ENCODE measurements at regions not wholly inside any gene's neighbourhood (a gene's known extent, or its start where the extent isn't known, plus 50 kb on each side); places are given as distances from the start of the nearest gene placed in this dataset.

- H3K9ac ChIP-seq (ENCODE audit: insufficient read depth in 1 of 2, low read length in 2 of 2) = no peak overlapping the region
- no peaks in the 10 kb centered on the region for H3K27me3 ChIP-seq (ENCODE audit: control insufficient read depth in 3 of 3, insufficient read depth in 3 of 3, low read length in 2 of 3)
- 89 to 90% methylated on average over 4 of the region's 4 CpGs for WGBS, 2 donors
- ATAC-seq (ENCODE audit: insufficient read depth, low FRiP score) (no peak), DNase-seq (no peak)
- H3K27ac ChIP-seq (ENCODE audit: low read depth in 1 of 2, low read length in 1 of 2) = no peak overlapping the region
- H3K9me3 ChIP-seq (ENCODE audit: control insufficient read depth in 4 of 4, insufficient read depth in 3 of 4, low read length in 3 of 4) = no peaks in the 10 kb centered on the region
- no peaks in the 10 kb centered on the region for H3K36me3 ChIP-seq (ENCODE audit: control insufficient read depth in 4 of 4, insufficient read depth in 4 of 4, low read length in 4 of 4)
- H3K4me3 ChIP-seq = no peak overlapping the region
- no peak for TF ChIP-seq CTCF (IDR thresholded peaks at IDR 0.05; ENCODE audit: control extremely low read depth, extremely low read depth)
- H3K4me1 ChIP-seq (ENCODE audit: control insufficient read depth in 5 of 5, insufficient read depth in 5 of 5, low read length in 5 of 5) = no peaks in the 10 kb centered on the region
Measured at GRCh38 chr3:71854706-71855105, 69.8 kb upstream of the PROK2 start.

GRCh38 chr3:71854096-71854495, 69.1 kb upstream of the PROK2 start:
- no peak overlapping the region for H3K4me3 ChIP-seq
- H3K9me3 ChIP-seq (ENCODE audit: control insufficient read depth in 4 of 4, insufficient read depth in 3 of 4, low read length in 3 of 4) = no peaks in the 10 kb centered on the region
- H3K4me1 ChIP-seq (ENCODE audit: control insufficient read depth in 5 of 5, insufficient read depth in 5 of 5, low read length in 5 of 5) = no peaks in the 10 kb centered on the region
- no peaks in the 10 kb centered on the region for H3K36me3 ChIP-seq (ENCODE audit: control insufficient read depth in 4 of 4, insufficient read depth in 4 of 4, low read length in 4 of 4)
- no peak overlapping the region for H3K27ac ChIP-seq (ENCODE audit: low read depth in 1 of 2, low read length in 1 of 2)
- DNase-seq (no peak), ATAC-seq (ENCODE audit: insufficient read depth, low FRiP score) (no peak)
- no peak for TF ChIP-seq CTCF (IDR thresholded peaks at IDR 0.05; ENCODE audit: control extremely low read depth, extremely low read depth)
- WGBS, 2 donors = 56 to 57% methylated on average over 5 of the region's 5 CpGs
- H3K9ac ChIP-seq (ENCODE audit: insufficient read depth in 1 of 2, low read length in 2 of 2) = no peak overlapping the region
- no peaks in the 10 kb centered on the region for H3K27me3 ChIP-seq (ENCODE audit: control insufficient read depth in 3 of 3, insufficient read depth in 3 of 3, low read length in 2 of 3)

DNA sequence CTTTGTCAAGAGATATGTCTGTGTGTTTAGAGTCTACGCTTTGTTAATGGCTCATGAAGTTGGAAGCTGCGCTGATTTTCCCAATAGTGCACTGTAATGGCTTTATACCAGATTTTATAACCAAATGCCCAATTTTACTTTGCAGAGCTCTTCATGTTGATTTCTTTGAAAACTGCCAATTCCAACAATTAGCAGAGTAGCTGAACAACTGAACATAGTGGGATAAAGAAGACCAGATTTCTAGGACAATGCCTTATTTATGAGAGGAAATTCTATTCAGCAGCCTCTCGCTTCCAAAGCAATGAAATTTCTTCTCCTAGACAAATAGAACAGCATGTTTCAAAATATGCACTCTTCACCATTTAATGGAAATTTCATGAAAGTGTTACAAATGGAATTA, 66.9 kb upstream of the PROK2 start:
- Histone ChIP-seq H3K9me3 (ENCODE audit: control insufficient read depth in 4 of 4, insufficient read depth in 3 of 4, low read length in 3 of 4) (peaks cover 0 to 5% (median 0%) of the 10 kb centered on the region in 4 donors), H3K9ac (ENCODE audit: insufficient read depth in 1 of 2, low read length in 2 of 2) (no peak overlapping the region), H3K4me1 (ENCODE audit: control insufficient read depth in 5 of 5, insufficient read depth in 5 of 5, low read length in 5 of 5) (no peaks in the 10 kb centered on the region), H3K36me3 (ENCODE audit: control insufficient read depth in 4 of 4, insufficient read depth in 4 of 4, low read length in 4 of 4) (no peaks in the 10 kb centered on the region), H3K4me3 (no peak overlapping the region), H3K27ac (ENCODE audit: low read depth in 1 of 2, low read length in 1 of 2) (no peak overlapping the region), H3K27me3 (ENCODE audit: control insufficient read depth in 3 of 3, insufficient read depth in 3 of 3, low read length in 2 of 3) (no peaks in the 10 kb centered on the region)
- WGBS, 2 donors = 96 to 98% methylated on average over 3 of the region's 3 CpGs
- DNase-seq = no peak
- TF ChIP-seq CTCF (IDR thresholded peaks at IDR 0.05; ENCODE audit: control extremely low read depth, extremely low read depth) = no peak
- no peak for ATAC-seq (ENCODE audit: insufficient read depth, low FRiP score)

DNA sequence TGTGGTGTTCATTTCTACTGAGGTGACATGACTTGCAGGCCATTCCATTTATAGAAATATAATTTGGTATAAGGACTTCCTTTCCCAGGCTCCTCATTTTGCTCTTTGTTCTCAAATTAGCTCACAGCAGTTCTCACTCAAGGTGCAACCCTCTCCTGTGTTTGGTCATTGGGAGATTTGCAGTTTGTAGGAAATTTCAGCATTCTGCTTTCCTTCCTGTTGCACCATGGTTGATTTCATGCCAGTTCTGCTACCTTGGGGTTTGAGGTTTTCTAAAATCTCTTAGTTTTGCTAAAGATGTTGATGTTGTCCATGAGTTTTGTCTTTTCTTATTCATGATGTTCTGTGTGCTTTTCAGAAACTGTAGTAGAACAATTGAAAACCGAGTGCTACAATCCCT, 65.7 kb upstream of the PROK2 start:
- H3K4me1 ChIP-seq (ENCODE audit: control insufficient read depth in 5 of 5, insufficient read depth in 5 of 5, low read length in 5 of 5) = no peaks in the 10 kb centered on the region
- H3K9ac ChIP-seq (ENCODE audit: insufficient read depth in 1 of 2, low read length in 2 of 2) = no peak overlapping the region
- ATAC-seq (ENCODE audit: insufficient read depth, low FRiP score) (no peak), DNase-seq (no peak)
- 55 to 60% methylated on average over 1 of the region's 1 CpG for WGBS, 2 donors
- H3K36me3 ChIP-seq (ENCODE audit: control insufficient read depth in 4 of 4, insufficient read depth in 4 of 4, low read length in 4 of 4) = no peaks in the 10 kb centered on the region
- no peak overlapping the region for H3K4me3 ChIP-seq
- H3K27ac ChIP-seq (ENCODE audit: low read depth in 1 of 2, low read length in 1 of 2) = no peak overlapping the region
- H3K27me3 ChIP-seq (ENCODE audit: control insufficient read depth in 3 of 3, insufficient read depth in 3 of 3, low read length in 2 of 3) = peaks cover 0 to 5% (median 4%) of the 10 kb centered on the region in 3 donors
- peaks cover 0 to 5% (median 0%) of the 10 kb centered on the region in 4 donors for H3K9me3 ChIP-seq (ENCODE audit: control insufficient read depth in 4 of 4, insufficient read depth in 3 of 4, low read length in 3 of 4)
- no peak for TF ChIP-seq CTCF (IDR thresholded peaks at IDR 0.05; ENCODE audit: control extremely low read depth, extremely low read depth)
